ENCODE measurements at regions not wholly inside any gene's neighbourhood (a gene's known extent, or its start where the extent isn't known, plus 50 kb on each side); places are given as distances from the start of the nearest gene placed in this dataset.

- no peak overlapping the region for H2BK120ac ChIP-seq (ENCODE audit: low read depth, low read length, poor library complexity, severe bottlenecking)
- Mint-ChIP-seq H3K27ac (no peak overlapping the region), H3K27me3 (ENCODE audit: low read depth) (no peaks in the 10 kb centered on the region; the same call in 1 of the 2 replicates), H3K4me3 (no peak overlapping the region), H3K9me3 (peaks cover 45 to 56% of the 10 kb centered on the region in 2 experiments), H3K4me1 (no peaks in the 10 kb centered on the region), H3K36me3 (ENCODE audit: insufficient read depth in 1 of 3, low read depth in 3 of 3) (peaks cover 14 to 37% (median 18%) of the 10 kb centered on the region in 3 experiments)
- no peak for DNase-seq
- no peak overlapping the region for H4K91ac ChIP-seq (ENCODE audit: insufficient read length, low read depth, low read length)
- no peak overlapping the region for H2BK12ac ChIP-seq (ENCODE audit: insufficient read length, low read depth, low read length)
- no peak overlapping the region for H2BK20ac ChIP-seq (ENCODE audit: low read depth, low read length, poor library complexity, severe bottlenecking)
- H3K79me1 ChIP-seq (ENCODE audit: insufficient read depth, low read depth, low read length, poor library complexity, severe bottlenecking) = no peaks in the 10 kb centered on the region
- H3K14ac ChIP-seq (ENCODE audit: insufficient read depth, low read length) = no peak overlapping the region
- H4K8ac ChIP-seq (replicated peaks; ENCODE audit: insufficient read length, low read depth, low read length) = no peak overlapping the region
- H4K20me1 ChIP-seq (ENCODE audit: control insufficient read depth, insufficient read depth, insufficient read length) = no peaks in the 10 kb centered on the region
- H3K27ac ChIP-seq (ENCODE audit: insufficient read length, low read depth, low read length) = no peak overlapping the region
- no peak overlapping the region for H3K9ac ChIP-seq (ENCODE audit: extremely low read depth, insufficient read length, low read length)
- TF ChIP-seq CTCF (conservative IDR thresholded peaks at IDR 0.05) = no peak
- H3K23me2 ChIP-seq (ENCODE audit: insufficient read length, low read depth, low read length, poor library complexity, severe bottlenecking) = no peaks in the 10 kb centered on the region
- H3K56ac ChIP-seq (ENCODE audit: insufficient read length, low read depth, low read length) = no peak overlapping the region
- H2BK5ac ChIP-seq (ENCODE audit: insufficient read length, low read length) = no peak overlapping the region
- H4K5ac ChIP-seq (ENCODE audit: insufficient read length, low read depth, low read length) = no peak overlapping the region
- no peaks in the 10 kb centered on the region for H3K79me2 ChIP-seq (ENCODE audit: insufficient read depth, low read length)
- no peak overlapping the region for H2AK5ac ChIP-seq (ENCODE audit: insufficient read length, low read length)
- H3K27me3 ChIP-seq (ENCODE audit: insufficient read depth, low read length) = no peaks in the 10 kb centered on the region
- no peak overlapping the region for H2AFZ ChIP-seq (ENCODE audit: low read length)
- no peak overlapping the region for H3K18ac ChIP-seq (ENCODE audit: insufficient read length, low read depth, low read length)
- no peak overlapping the region for H3K4ac ChIP-seq (ENCODE audit: low read depth, low read length)
- no peaks in the 10 kb centered on the region for H3K4me1 ChIP-seq (ENCODE audit: insufficient read depth, low read length)
- H3K9me3 ChIP-seq (ENCODE audit: control insufficient read depth, low read depth, low read length) = no peaks in the 10 kb centered on the region
- H3T11ph ChIP-seq (ENCODE audit: low read length) = no peak overlapping the region
- no peak overlapping the region for H3K4me2 ChIP-seq (ENCODE audit: insufficient read depth, insufficient read length, low read length)
- no peak overlapping the region for H3K23ac ChIP-seq (ENCODE audit: insufficient read length, low read depth, low read length)
- no peak overlapping the region for H2BK15ac ChIP-seq (ENCODE audit: low read depth, low read length)
Observed at GRCh38 chr16:13696017-13696416, 223.9 kb upstream of the ERCC4 start.
